Astrocyte of the hippocampus (primary cell): ENCODE measurements at regions not wholly inside any gene's neighbourhood (a gene's known extent, or its start where the extent isn't known, plus 50 kb on each side); places are given as distances from the start of the nearest gene placed in this dataset.

Source experiments
- DNase-seq: peaks from one replicate; pipeline ENCODE4 v3.0.0; 2011; ENCODE audit warnings: low read depth, low spot score

GRCh38 chr12:88764781-88765480 lies 184.7 kb upstream of the KITLG start:
- DNase-seq, result no peak

- DNase-seq, result no peak
Measured at GRCh38 chr12:88763536-88764100, 183.3 kb upstream of the KITLG start.

GRCh38 chr12:88758176-88758575 lies 177.9 kb upstream of the KITLG start:
- DNase-seq, result peak; percentile 27

- no peak for DNase-seq
Measured at GRCh38 chr12:88756917-88757316, 176.6 kb upstream of the KITLG start.

- no peak for DNase-seq
Measured at GRCh38 chr12:88756153-88756552, 175.9 kb upstream of the KITLG start.

- DNase-seq, result no peak
Measured at GRCh38 chr12:88753707-88754106, 173.4 kb upstream of the KITLG start.

- peak; percentile 48 for DNase-seq
Measured at GRCh38 chr12:88753066-88753465, 172.8 kb upstream of the KITLG start.

GRCh38 chr12:88752183-88752582 lies 171.9 kb upstream of the KITLG start:
- no peak for DNase-seq

- no peak for DNase-seq
Measured at GRCh38 chr12:88750867-88751543, 170.7 kb upstream of the KITLG start.

GRCh38 chr12:88746386-88746785 lies 166.1 kb upstream of the KITLG start:
- no peak for DNase-seq

- DNase-seq, result no peak
Measured at GRCh38 chr12:88743946-88744685, 163.8 kb upstream of the KITLG start.

GRCh38 chr12:88737838-88738472 lies 157.7 kb upstream of the KITLG start:
- no peak for DNase-seq

- DNase-seq, result no peak
Measured at GRCh38 chr12:88736031-88736430, 155.8 kb upstream of the KITLG start.

- no peak for DNase-seq
Measured at GRCh38 chr12:88733008-88733407, 152.7 kb upstream of the KITLG start.

- no peak for DNase-seq
Measured at GRCh38 chr12:88729196-88729595, 148.9 kb upstream of the KITLG start.

- DNase-seq, result peak; percentile 10
Measured at GRCh38 chr12:88726806-88727720, 146.8 kb upstream of the KITLG start.

GRCh38 chr12:88725592-88726143 lies 145.4 kb upstream of the KITLG start:
- no peak for DNase-seq

- DNase-seq, result no peak
Measured at GRCh38 chr12:88723219-88723618, 142.9 kb upstream of the KITLG start.

GRCh38 chr12:88720785-88721650 lies 140.7 kb upstream of the KITLG start:
- no peak for DNase-seq

- DNase-seq, result no peak
Measured at GRCh38 chr12:88720231-88720630, 140.0 kb upstream of the KITLG start.
